Breast epithelium (tissue), 3 donors: ENCODE measurements at regions not wholly inside any gene's neighbourhood (a gene's known extent, or its start where the extent isn't known, plus 50 kb on each side); places are given as distances from the start of the nearest gene placed in this dataset.

Experiments used
- CTCF ChIP-seq, 3 donors: fragments of 450-650 bp; IDR thresholded peaks; one replicate each; pipeline ENCODE4 v1.5.1; 2016 to 2017; ENCODE audit warnings: antibody characterized with exemption in 3 of 3, mild to moderate bottlenecking in 3 of 3, moderate library complexity in 3 of 3
- POLR2A ChIP-seq: fragments of 450-650 bp; IDR thresholded peaks from one replicate; pipeline ENCODE4 v1.6.1; 2016; ENCODE audit warnings: antibody characterized with exemption, mild to moderate bottlenecking, moderate library complexity
- POLR2AphosphoS5 ChIP-seq, 3 donors: sonication (generic); formaldehyde crosslinking; IDR thresholded peaks; one replicate each; pipeline ENCODE4 v1.6.1; 2017; ENCODE audit warnings: antibody characterized with exemption in 3 of 3

GRCh38 chr12:105455261-105455660 lies 124.8 kb downstream of the C12orf75 start:
- TF ChIP-seq CTCF (IDR thresholded peaks at IDR 0.05) (no peak), POLR2AphosphoS5 (IDR thresholded peaks at IDR 0.05) (no peak), POLR2A (no peak)
